NCI-H69 (cell line): ENCODE measurements at regions not wholly inside any gene's neighbourhood (a gene's known extent, or its start where the extent isn't known, plus 50 kb on each side); places are given as distances from the start of the nearest gene placed in this dataset.

Source experiments
- DNase-seq: peaks from one replicate; lab custom pipeline; 2025; lab: John Stamatoyannopoulos, UW

- no peak for DNase-seq
Measured at GRCh38 chr9:80378669-80379293, 807.0 kb downstream of the TLE4 start.

DNA sequence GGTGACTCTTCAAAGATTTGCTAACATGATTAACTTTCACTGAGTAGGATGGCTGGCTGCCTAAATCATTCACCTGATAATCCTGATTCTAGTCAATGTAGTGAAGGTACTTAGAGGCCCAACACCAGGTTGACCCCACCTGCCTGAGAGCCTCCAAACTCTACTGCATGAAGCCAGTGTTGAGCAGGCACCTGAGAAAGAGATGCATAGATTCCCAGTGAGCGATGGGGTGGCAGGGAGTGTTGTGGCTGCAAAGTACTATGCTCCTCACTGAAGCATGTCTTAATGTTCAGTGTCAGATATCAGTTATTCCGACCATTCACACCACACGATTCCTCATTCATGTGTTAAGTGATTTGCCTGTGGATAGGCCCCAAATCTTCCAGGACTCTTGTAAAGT is 804.4 kb downstream of the TLE4 start:
- no peak for DNase-seq

GRCh38 chr9:80375477-80375876 is 803.7 kb downstream of the TLE4 start:
- DNase-seq = no peak

DNA sequence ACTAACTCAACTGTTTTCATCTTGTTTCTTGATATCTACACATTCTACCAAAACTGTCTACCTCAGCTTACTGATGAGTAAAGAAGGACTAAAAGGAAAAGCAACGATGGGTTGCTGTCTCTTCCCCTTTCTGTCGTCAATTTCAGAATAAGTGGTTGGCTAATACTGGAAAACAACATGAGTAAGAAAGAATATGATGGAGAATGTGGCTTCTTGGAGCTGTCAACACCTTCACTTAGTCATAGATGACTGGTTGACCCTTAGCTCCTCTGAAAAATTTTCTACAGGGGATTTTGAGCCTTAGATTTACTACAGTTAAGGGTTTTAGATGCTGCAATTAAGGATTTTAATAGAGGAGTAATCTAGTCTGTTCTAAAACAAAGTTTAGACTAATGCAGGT is 797.9 kb downstream of the TLE4 start:
- DNase-seq = no peak

GRCh38 chr9:80366626-80367025 is 794.9 kb downstream of the TLE4 start:
- no peak for DNase-seq

- DNase-seq = no peak
Measured at GRCh38 chr9:80359941-80360881, 788.4 kb downstream of the TLE4 start.

GRCh38 chr9:80359291-80359690 is 787.5 kb downstream of the TLE4 start:
- no peak for DNase-seq

DNA sequence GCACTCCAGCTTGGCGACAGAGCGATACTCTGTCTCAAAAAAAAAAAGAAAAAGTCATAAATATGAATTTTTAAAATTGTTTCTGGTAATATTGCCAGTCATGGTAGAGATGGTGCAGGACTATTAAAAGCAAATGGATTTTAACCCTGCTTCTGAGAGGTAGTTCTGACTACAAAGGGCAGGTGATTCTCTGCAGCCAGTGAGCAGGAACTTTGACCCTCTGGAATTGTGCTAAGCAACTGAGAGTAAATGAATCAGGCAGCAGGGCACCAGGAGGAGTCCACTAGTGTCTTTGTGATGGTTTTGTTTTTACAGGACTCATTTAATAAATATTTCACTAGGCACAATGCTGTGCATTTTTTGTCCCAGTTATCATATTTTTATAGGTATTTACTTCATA is 781.2 kb downstream of the TLE4 start:
- no peak for DNase-seq

DNA sequence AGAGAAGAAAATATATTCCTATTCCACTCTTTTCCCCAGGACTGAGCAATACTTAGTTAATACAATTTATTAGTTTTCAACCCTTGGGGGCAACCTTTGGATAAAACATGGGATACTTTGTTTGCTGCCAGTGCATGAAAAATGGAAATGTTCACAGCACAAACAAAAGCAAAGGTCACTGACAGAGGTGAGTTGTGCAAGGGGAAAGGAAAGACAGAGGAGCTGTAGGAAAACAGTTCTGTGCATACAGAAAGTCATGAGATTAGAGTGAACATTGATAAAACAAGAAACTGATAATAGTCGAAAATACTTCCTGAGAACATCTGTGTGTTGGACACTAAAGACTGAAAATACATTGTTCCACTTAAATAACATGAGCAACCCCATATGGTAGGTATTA is 779.8 kb downstream of the TLE4 start:
- DNase-seq = no peak

GRCh38 chr9:80326105-80326504 is 754.3 kb downstream of the TLE4 start:
- DNase-seq = peak; percentile 5

- no peak for DNase-seq
Measured at GRCh38 chr9:80320916-80321315, 749.2 kb downstream of the TLE4 start.

DNA sequence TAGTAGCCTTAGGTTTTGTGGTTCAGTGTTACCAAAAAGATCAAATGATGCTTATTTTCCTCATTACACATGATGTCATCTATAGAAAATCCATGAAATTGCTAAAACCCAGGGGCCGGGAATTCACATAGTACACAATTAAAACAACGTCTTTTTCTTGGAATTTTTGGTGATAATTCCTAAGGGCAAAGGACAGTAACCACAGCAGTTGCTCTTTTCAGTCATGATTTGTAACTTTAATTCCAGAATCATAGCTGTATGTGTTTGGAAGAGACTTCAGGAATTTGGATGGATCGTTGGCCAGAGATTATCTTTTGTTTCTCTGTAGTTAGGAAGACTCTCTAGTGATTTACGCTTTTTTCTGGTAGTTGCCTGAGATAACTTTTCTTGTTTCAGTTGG is 748.7 kb downstream of the TLE4 start:
- no peak for DNase-seq

- DNase-seq = no peak
Measured at GRCh38 chr9:80305136-80305535, 733.4 kb downstream of the TLE4 start.

GRCh38 chr9:80294955-80295354 is 723.2 kb downstream of the TLE4 start:
- no peak for DNase-seq

GRCh38 chr9:80294318-80294717 is 722.6 kb downstream of the TLE4 start:
- no peak for DNase-seq

GRCh38 chr9:80292231-80292630 is 720.5 kb downstream of the TLE4 start:
- no peak for DNase-seq

GRCh38 chr9:80285326-80285725 is 713.6 kb downstream of the TLE4 start:
- DNase-seq = peak; percentile 1

DNA sequence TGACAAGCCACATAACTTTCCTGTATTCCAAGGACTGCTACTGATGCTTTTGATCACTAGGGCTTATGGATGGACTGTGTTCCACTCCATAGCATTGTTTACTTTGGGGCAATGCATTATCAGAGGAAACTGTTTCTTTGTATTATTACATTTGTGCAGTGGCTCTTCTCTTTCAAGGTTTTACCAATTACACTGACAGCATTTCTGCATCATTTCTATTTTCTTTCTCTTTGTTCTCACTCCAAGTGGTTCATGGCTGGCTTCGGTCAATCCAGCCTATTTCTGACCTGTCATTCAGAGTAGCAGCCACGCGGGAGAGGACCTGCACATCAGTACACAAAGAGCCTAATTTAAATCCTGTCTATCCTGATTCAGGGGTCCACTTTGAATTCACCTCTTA is 711.0 kb downstream of the TLE4 start:
- no peak for DNase-seq

DNA sequence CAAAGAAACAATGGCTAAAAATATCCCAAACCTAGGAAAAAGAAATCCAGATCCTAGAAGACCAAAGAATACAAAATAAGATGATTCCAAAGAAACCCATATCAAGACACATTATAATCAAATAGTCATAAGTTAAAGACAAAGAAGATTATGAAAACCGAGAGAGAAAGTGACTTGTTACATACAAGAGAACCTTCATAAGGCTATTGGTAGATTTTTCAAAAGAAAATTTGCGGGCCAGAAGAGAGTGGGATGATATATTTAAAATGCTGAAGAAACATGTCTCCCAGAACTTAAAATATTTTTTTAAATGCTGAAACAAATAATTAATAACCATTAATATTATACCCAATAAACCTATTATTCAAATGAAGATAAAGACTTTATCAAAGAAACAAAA is 687.3 kb downstream of the TLE4 start:
- DNase-seq = no peak

GRCh38 chr9:80251778-80252177 is 680.0 kb downstream of the TLE4 start:
- DNase-seq = no peak

GRCh38 chr9:80242022-80242421 is 670.3 kb downstream of the TLE4 start:
- DNase-seq = no peak

DNA sequence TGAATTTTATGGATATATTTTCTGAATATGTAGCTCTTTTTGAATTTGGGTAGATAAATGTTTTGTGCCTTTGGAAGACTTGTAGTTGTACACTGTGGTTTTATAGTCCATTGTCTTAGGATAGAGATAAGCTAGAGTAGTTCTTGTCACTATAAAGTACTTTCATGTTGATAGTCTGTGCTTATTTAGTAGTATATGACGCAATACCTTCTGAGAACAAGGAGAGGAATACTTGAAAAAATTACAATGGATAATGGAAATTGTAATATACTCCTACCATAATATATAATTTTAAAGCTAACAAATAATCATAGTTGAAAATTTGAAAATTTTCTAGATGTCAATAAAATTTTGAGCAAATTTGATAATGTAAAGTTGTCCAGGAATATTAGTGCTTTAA is 664.0 kb downstream of the TLE4 start:
- DNase-seq = no peak

DNA sequence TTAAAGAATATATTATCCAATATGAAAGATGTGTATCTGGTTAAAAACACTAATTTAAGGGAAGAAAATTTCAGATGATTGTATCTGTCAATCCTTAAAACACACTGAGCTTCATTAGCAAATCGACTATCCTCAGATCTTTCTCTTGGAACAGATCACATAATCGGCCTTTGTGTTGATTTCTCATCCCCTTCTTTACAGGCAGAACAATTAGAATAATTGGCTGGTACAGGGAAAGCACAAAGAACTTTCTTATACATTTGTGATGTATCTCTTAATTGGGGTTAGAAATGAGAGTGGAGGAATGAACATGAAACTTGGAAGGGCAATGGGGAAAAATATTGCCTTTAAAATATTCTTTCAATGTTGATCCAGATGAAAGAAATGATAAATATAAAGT is 662.1 kb downstream of the TLE4 start:
- no peak for DNase-seq
